Cardiac fibroblast (primary cell): ENCODE measurements at regions not wholly inside any gene's neighbourhood (a gene's known extent, or its start where the extent isn't known, plus 50 kb on each side); places are given as distances from the start of the nearest gene placed in this dataset.

Experiments
- DNase-seq, 2 donors: peaks; one replicate each; pipeline versions ENCODE4 v3.0.0 to v3.0.0-alpha.2; 2010; ENCODE audit warnings: low read depth in 2 of 2
- H3K4me3 ChIP-seq, 2 donors: replicated peaks in 1 of 2; 1 replicate in 1 of 2; 2 replicates in 1 of 2; pipeline ENCODE4 v1.5.1; 2011; ENCODE audit warnings: low read depth in 2 of 2, low read length in 2 of 2, mild to moderate bottlenecking in 2 of 2, moderate library complexity in 1 of 2
- CTCF ChIP-seq: IDR thresholded peaks from one replicate; pipeline ENCODE4 v1.5.1; 2011; ENCODE audit warnings: low read depth, mild to moderate bottlenecking, low read length, inconsistent platforms

- H3K4me3 ChIP-seq: no peak overlapping the region
- DNase-seq: no peak
- no peak for TF ChIP-seq CTCF
Observed at GRCh38 chr16:73599870-73600269, 551.9 kb upstream of the ZFHX3 start.

GRCh38 chr16:73599351-73599750 is 551.4 kb upstream of the ZFHX3 start:
- no peak for DNase-seq
- no peak for TF ChIP-seq CTCF
- H3K4me3 ChIP-seq: no peak overlapping the region

GRCh38 chr16:73584157-73584556 is 536.2 kb upstream of the ZFHX3 start:
- no peak for DNase-seq
- no peak overlapping the region for H3K4me3 ChIP-seq
- TF ChIP-seq CTCF: no peak

- no peak for DNase-seq
- TF ChIP-seq CTCF: no peak
- H3K4me3 ChIP-seq: no peak overlapping the region
Observed at GRCh38 chr16:73572135-73572828, 524.4 kb upstream of the ZFHX3 start.

- no peak for TF ChIP-seq CTCF
- no peak overlapping the region for H3K4me3 ChIP-seq
- no peak for DNase-seq
Observed at GRCh38 chr16:73569266-73569980, 521.5 kb upstream of the ZFHX3 start.

- DNase-seq: no peak
- TF ChIP-seq CTCF: no peak
- no peak overlapping the region for H3K4me3 ChIP-seq
Observed at GRCh38 chr16:73568769-73569168, 520.8 kb upstream of the ZFHX3 start.
